Hypothalamus (tissue), 51 donors: ENCODE measurements at regions not wholly inside any gene's neighbourhood (a gene's known extent, or its start where the extent isn't known, plus 50 kb on each side); places are given as distances from the start of the nearest gene placed in this dataset.
"Not testable (repeated sequence)": the region's sequence is repeated elsewhere in the genome, so short reads cannot be mapped to it uniquely, and the experiment has no call there.

Experiments
- DNase-seq, 51 donors: peaks; one replicate each; lab custom pipeline; 2025; lab: John Stamatoyannopoulos, UW

DNA sequence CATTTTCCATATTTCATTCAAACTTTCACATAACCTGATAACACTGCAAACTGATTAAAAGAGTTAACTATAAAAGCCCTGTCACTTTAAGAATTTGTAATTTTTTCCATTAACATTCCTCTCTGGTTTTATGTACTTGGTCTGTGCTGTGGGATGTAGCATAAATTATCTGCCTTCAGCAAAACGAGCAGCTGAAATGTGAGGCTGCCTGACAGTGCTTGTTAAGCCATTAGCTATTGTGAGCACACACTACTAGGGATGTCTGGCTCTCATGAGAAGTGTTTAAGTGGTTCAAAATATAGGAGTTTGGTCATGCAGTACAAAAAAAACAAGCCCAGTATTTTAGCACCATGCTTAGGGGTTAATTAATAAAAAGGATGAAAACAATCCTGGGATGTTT, 63.0 kb downstream of the HOXA1 start:
- DNase-seq: peak in 1 of 51 donors; percentile 1

DNA sequence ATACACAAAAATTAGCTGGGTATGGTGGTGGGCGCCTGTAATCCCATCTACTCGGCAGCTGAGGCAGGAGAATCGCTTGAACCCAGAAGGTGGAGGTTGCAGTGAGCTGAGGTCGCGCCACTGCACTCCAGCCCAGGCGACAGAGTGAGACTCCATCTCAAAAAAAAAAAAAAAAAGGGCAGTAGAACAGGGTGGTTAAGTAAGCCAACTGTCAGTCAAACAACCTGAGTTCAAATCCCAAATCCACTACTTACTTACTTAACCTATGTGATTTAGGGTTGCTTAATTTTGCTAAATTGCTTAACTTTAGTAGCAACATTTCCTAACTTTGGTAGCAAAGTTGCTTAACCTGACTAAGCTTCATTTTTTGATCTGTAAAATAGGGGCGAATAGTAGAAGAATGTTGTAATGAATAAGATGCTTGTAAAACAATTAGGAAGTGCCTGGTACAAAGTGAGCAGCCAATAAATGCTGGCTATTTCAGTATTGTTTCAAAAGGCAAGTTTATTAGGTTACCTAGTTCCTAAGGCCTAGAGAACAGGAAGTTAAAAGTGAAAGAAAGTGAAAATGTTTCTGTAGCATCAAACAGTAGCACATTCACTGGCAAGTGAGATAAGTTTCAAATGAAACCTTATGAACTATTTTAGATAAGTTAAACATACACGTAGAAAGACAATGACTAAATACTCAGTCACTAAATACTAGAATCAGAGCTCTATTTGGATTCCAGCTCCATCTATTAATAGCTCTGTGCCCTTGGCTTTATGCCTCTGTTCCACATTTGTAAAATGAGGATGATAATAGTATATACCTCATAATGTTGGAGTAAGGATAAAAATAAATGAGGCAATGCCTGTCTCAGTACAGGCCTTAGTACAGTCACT, 64.3 kb downstream of the HOXA1 start:
- no peak for DNase-seq

DNA sequence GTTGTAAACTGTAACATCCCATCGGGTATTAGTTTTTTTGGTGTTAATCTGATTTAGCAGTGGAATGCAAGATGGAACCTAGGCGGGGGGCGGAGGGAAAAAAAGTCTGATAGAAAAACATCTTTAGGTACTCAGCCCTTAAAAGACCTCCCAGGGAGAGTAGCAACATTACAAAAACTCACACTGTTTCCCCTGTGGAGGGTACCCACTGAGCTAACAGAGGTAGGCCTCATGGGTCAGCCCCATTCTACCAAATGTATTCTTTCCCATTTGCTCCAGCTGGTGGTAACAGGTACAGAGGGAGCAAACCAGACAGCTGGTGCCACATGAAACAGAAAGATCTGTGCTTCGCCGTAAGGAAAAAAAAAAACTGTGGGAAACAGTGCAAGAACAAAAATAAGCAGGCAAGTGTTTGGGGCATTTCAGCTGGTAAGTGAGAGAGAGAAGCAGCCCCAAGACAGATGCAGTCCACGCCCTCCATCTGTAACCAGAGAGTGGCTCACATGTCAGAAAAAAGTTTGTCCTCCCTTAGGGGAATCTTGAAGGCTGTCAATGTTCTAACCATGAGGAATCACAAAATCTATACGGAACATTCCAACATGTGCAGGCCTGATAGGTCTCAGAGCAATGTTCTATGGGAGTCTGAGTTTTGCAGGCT, 65.3 kb downstream of the HOXA1 start:
- DNase-seq: no peak

DNA sequence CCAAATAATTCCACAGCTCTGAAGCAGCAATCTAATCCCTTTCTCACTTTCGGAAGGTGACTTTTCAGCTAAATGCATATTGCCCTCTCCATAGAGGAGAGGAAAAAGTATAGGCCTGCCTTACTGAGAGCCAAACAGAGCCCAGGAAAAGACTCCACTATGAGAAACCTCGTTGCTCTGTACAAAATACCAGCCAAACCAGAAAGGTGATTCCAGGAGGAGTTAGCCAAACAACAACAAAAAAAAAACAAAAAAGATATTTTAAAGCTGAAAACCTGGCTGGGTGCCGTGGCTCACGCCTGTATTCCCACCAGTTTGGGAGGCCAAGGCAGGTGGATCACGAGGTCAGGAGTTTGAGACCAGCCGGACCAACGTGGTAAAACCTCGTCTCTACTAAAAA, 70.5 kb downstream of the HOXA1 start:
- DNase-seq: no peak

DNA sequence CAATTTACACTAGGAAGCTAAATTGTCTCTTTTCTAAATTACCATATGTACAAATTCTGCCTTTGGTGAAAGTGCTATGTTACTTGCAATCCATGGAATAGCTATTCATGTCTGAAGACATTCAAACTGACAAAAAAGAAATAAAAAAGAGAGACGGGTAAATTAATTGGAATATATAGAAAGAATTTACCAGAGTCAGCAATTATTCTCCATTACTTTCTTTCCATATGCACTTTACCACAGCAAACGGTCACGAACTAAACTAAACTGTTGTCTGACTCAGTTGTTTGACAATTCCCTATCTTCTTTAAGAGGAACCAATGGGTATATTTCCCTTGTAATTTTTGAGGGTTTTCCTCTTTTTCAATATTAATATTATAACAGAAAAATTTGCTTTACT, 85.7 kb downstream of the HOXA1 start:
- no peak for DNase-seq

DNA sequence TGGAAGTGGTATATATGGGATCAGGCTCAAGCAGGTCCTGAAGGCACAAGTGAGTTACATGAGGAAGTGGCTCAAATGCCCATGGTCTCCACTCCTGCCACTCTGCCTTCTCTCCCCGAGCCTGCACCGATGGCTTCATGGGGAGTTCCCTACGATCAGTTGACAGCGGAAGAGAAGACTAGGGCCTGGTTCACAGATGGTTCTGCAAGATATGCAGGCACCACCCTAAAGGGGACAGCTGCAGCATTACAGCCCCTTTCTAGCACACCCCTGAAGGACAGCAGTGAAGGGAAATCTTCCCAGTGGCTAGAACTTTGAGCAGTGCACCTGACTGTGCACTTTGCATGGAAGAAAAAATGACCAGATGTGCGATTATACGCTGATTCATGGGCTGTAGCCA, 95.3 kb downstream of the HOXA1 start:
- no peak for DNase-seq

DNA sequence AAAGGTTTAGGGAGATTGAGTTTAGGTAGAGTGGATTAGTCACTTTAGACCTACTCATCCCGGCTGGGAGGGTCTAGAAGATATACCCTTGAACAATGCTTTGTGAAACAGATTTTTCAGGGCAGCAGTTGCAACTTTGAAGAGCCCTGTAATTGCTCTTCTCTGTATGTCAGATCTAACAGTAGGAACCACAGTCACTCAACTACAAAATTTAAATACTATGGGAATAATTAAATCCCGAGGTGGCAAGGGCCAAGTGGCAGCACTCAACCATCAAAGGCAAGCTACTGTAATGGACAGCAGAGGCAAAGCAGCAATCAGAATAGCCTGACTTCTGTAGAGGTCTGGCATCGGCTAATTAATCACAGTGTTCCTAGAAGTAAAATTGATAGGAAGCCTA, 97.5 kb downstream of the HOXA1 start:
- DNase-seq: not testable (repeated sequence)

DNA sequence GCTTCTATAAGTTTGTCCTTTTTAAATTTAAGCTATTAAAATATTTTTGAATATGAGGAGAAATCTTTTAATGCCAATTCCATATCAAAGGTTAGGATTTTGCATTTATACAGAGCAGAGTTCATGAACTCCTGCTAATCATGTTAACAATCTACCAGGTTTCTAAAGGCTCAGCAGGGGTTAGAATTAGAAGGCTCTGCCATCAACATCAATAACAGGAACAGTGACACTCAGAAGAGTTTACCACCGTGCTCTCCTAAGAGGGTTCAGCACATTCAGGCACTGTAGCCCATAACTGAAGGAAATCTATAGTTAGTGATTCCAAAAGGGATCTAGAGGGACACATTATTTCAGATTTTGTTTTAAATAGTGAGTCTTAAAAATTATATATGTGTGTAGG, 100.1 kb downstream of the HOXA1 start:
- DNase-seq: no peak

DNA sequence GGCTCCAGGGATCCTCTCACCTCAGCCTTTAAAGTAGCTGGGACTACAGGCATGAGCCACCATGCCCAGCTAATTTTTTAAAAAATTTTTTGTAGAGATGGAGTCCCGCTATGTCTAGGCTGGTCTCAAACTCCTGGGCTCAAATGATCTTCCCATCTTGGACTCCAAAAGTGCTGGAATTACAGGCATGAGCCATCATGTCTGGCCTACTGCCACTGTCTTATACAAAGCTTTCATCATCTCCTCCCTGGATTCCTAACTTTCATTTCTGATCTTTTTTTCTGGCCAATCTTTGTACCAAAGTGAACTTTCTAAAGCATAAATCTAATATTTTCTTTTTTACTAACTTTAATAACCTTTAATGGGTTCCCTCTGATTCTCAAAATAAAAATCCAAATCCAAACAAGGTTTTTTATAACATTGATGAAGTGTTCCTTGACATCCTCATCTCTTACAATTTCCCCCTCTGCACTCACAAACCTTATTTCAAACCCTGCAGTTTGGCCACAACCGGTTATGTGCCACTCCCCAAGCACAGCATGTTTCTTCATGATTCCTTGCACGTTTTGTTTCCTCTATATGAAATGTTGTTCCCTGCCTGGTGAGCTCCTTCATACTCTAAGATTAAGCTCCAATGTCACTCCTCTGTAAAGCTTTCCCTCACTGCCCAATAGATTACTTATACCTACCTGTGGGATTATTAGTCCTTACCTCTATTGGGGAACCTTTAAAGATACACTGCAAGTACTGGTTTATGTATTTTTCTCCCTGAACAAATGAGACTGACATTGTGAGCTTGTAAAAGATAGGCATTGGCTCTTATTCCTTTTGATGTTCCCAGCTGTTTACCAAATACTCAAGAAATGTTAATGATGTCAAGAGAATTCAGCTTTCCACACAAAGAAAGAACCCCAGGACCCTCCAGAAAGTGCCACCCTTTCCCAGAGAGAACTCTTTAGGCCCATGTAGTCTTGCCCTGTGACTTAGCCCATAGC, 101.7 kb downstream of the HOXA1 start:
- no peak for DNase-seq

DNA sequence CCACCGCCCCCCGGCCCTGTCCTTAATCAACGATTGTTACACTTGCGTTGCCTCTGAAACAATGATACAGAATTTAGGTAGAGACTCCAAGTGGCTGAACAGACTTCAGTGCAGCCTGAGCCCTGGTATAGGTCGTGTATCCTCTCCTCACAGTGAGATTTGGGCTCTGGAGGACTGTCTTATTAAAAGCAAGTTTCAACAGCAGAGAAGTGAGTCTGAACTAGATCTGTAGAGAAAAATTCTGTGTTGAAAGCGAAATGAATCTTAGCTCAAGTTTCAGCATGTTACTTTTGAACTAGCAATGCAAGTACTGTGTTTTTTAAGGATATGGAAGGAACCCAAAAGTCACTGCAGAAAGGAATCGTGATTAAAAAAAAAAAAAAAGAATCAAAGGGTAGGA, 103.1 kb downstream of the HOXA1 start:
- no peak for DNase-seq

DNA sequence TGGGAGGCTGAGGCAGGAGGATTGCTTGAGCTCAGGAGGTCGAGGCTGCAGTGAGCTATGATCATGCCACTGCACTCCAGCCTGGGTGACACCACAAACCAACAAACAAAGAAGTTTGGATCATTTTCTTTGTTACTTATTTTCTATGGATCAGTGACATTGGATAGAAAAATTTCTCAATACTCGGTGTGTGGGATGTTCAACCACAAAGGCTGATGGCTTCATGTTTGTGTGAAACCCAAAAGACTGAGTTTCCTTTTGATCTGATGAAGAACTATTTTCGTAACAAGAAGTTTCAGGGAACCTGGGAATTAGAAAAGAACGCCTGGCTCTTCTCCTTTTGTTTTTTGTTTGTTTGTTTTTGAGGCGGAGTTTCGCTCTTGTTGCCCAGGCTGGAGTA, 104.0 kb downstream of the HOXA1 start:
- DNase-seq: no peak

DNA sequence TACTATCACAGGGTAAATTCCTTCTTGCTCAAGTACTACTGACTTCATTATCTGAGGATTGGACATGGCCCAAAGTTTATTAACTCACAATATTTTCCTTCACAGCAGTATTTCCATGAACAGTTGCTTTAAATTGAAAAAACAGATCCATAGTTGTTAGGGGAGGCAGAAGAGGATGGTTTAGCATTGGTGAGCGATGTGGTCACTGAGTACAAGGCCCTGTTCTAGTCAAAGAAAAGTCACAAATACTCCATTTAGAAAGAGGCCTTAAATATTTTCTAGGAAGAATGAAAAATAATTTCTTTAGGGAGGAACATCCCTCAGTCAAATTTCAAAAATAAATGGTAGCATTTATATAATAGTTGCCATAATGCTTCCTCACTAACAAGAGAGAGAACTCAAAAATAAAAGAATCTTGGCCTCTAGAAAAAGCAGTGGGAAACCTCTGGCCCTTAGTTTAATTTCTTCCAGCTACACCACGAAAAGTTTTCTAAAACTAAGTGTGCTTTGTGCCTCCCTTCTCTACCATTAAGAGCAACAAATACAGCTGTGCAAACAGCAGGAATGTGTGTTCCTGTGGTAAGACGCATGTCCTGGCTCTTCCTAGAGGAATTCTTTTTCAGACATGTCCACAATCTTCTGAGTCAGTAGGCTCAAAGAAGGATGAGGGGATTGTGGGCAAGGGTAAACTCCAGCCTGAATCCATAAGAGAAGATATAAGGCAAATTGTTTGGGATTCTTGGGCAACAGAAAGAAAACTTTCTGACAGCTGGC, 105.7 kb downstream of the HOXA1 start:
- DNase-seq: no peak

DNA sequence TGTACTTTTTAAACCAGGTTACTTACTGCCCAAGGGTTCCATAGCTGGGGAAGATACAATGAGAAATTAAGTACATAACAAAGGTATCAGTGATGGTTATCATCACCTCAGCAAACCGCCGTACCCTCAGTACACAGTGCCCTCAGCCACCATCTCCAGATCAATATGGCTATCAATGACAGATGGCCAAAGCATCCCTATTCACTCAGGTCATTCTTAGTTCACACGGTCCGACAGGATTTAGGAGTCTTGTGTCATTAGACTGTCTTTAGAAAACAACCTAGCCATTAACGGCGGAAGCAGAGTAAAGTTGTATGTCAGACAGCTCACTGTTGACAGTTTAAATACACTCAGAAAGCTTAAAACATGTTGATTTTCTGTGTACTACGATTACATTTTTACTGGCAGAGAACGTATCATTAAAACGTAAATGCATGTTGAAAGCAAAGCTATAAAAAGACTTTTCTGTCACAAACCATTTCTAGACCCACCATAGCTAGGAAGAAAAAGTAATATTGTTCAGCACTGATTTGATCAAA, 106.9 kb downstream of the HOXA1 start:
- DNase-seq: no peak

DNA sequence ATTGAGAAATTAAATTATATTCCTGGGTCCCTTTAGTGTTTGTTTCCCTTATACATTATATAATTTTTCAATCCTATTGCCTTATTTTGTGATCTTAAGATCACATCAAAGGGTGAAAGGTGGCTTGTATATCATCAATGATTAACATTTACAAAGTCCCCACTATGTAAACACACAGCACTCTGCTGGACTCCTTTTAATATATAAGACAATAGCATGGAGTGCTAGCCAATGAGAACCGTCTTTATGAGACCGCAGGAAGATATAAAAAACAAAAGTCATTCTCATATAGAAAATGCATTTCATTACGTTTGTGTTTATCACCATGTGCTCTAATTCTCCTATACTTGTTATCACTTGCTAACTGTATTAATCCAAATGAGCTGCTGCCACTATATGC, 108.5 kb downstream of the HOXA1 start:
- no peak for DNase-seq

DNA sequence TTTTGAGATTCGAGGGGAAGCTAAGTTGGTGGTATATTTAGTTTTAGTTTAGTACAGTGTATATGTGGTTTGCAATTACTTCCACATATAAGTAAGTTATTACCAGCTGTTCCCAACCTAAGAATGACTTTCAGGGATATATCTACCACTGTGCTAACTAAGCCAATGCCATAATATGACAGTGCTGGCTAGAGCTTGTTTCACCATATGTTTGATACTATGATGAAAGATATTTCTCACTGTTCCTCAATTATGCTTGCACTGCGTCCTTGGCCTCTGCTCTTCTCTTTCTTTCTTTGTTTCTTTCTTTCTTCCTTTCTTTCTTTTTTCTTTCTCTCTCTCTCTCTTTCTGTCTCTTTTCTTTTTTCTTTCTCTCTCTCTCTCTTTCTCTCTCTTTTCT, 113.8 kb upstream of the SKAP2 start:
- no peak for DNase-seq

DNA sequence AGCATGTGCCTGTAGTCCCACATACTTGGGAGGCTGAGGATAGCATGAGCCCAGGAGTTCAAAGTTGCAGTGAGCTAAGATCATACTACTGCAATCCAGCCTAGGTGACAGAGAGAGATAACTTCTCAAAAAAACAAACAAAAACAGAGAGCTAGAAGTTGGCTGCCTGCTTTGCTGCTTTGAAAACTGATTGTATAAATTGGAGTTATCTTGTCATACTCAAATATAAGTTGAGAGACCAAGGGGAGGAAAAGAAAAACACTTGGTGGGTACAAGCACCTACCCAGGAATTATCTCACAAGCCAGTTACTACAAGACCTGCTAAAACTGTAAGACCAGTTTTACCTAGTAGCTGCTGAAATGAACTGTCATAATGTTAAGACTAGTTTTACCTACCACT, 112.5 kb upstream of the SKAP2 start:
- no peak for DNase-seq

DNA sequence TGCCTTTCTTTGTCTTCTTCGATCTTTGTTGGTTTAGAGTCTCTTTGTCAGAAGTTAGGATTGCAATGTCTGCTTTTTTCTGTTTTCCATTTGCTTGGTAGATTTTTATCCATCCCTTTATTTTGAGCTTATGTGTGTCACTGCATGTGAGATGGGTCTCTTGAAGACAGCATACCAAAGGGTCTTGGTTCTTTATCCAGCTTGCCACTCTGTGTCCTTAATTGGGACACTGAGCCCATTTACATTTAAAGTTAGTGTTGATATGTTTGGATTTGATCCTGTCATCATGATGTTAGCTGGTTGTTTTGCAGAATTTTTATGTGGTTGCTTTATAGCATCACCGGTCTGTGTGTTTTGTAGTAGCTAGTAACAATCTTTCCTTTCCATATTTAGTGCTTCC, 107.5 kb upstream of the SKAP2 start:
- not testable (repeated sequence) for DNase-seq

DNA sequence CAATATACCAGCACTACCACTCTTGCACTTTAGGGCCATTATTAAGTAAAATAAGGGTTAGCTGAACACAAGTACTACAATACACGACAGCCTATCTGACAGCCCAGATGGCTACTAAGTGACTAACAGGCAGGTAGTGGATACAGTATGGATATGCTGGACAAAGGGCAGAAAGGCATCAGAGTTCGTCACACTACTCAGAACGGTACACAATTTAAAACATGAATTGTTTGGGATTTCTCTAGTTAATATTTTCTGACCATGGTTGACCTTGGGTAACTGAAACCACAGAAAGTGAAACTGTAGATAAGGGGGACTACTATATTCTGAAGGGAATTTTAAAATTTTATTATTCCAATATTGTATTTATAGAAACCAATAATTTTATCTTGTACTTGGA, 101.3 kb upstream of the SKAP2 start:
- no peak for DNase-seq

DNA sequence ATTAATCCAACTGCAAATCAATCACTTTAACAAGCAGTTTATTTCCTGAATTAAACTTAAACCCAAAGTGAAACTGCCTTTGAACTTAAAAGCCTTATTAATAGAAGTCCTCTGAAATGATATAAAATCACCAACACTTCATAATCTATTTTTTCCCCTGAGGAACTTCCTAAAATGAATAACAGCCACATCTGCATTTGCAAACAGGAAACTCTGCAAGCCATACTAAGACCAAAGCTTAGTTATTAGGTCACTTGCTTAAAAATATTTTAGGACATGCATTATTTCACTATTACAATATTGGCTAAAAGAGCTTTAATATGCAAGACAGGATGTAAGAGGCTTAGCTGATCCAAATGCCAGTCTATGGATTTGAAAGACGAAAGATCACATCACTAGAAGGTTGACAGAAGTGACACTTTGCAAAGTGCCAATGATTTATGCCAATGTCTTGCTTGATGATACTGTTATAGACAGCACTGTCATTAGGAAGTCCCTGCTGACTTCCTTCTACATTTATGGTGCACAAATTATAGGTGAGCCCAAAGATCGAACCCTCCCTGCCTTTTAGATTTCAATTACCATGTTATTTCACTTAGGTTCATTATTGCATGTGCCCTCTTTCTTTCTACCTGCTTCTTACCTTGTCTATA, 99.9 kb upstream of the SKAP2 start:
- DNase-seq: no peak

DNA sequence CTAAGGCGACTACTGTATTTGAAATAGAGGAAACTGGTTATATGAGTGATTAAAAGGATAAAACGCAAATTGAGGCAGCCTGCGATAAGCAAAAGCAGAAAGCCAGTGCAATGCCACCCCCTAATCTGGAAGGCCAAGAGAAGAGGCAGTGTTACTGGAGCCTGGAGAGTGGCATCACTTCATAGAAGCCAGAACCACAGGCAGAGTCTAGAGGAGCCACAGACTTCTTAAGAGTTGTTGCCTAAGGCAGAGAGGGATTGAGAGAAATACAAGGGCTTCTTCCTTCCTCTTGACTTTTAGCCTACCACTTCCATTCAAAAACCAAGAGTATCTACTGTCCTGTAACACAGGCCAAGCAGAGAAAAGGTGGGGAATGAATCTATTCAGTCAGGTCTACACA, 94.9 kb upstream of the SKAP2 start:
- DNase-seq: no peak
